ENCODE measurements at regions not wholly inside any gene's neighbourhood (a gene's known extent, or its start where the extent isn't known, plus 50 kb on each side); places are given as distances from the start of the nearest gene placed in this dataset.

GRCh38 chr12:124420041-124420995, 125.4 kb downstream of the RFLNA start:
- Mint-ChIP-seq H3K4me1 (no peaks in the 10 kb centered on the region), H3K36me3 (ENCODE audit: low read depth) (peaks cover 53% of the 10 kb centered on the region), H3K9me3 (no peaks in the 10 kb centered on the region), H3K4me3 (no peak overlapping the region), H3K27me3 (ENCODE audit: insufficient read depth) (no peaks in the 10 kb centered on the region), H3K27ac (no peak overlapping the region)
- no peaks in the 10 kb centered on the region for H3K9me3 ChIP-seq (ENCODE audit: control insufficient read depth, low read length)
- H3K36me3 ChIP-seq (ENCODE audit: control insufficient read depth, insufficient read depth, low read length): peaks cover 28% of the 10 kb centered on the region
- no peak for TF ChIP-seq CTCF (conservative IDR thresholded peaks at IDR 0.05)
- no peak overlapping the region for H3K9ac ChIP-seq (ENCODE audit: extremely low read depth, low read length, poor library complexity, severe bottlenecking)
- H3K4me1 ChIP-seq (ENCODE audit: control insufficient read depth, insufficient read depth, low read length): no peaks in the 10 kb centered on the region
- no peak overlapping the region for H3K4me3 ChIP-seq (ENCODE audit: low read length)
- H3K27ac ChIP-seq (ENCODE audit: low read depth, low read length): no peak overlapping the region
- no peak for DNase-seq
- H3K27me3 ChIP-seq (ENCODE audit: control insufficient read depth, insufficient read depth, low read length, poor library complexity, severe bottlenecking): no peaks in the 10 kb centered on the region
- 95 to 96% methylated on average over 21 to 28 of the region's 28 CpGs for WGBS, 2 experiments (ENCODE audit: insufficient coverage in 1 of 2, insufficient read length in 1 of 2)

- WGBS, 2 experiments (ENCODE audit: insufficient coverage in 1 of 2, insufficient read length in 1 of 2): 95 to 97% methylated on average over 9 to 21 of the region's 21 CpGs
- H3K36me3 Mint-ChIP-seq (ENCODE audit: low read depth): peaks cover 49% of the 10 kb centered on the region
- Histone ChIP-seq H3K36me3 (ENCODE audit: control insufficient read depth, insufficient read depth, low read length) (peaks cover 24% of the 10 kb centered on the region), H3K9ac (ENCODE audit: extremely low read depth, low read length, poor library complexity, severe bottlenecking) (no peak overlapping the region), H3K27ac (ENCODE audit: low read depth, low read length) (no peak overlapping the region), H3K4me1 (ENCODE audit: control insufficient read depth, insufficient read depth, low read length) (no peaks in the 10 kb centered on the region), H3K27me3 (ENCODE audit: control insufficient read depth, insufficient read depth, low read length, poor library complexity, severe bottlenecking) (no peaks in the 10 kb centered on the region), H3K4me3 (ENCODE audit: low read length) (no peak overlapping the region), H3K9me3 (ENCODE audit: control insufficient read depth, low read length) (no peaks in the 10 kb centered on the region)
- H3K4me3 Mint-ChIP-seq: no peak overlapping the region
- no peak for TF ChIP-seq CTCF (conservative IDR thresholded peaks at IDR 0.05)
- no peaks in the 10 kb centered on the region for H3K4me1 Mint-ChIP-seq
- no peak for DNase-seq
- H3K27me3 Mint-ChIP-seq (ENCODE audit: insufficient read depth): no peaks in the 10 kb centered on the region
- no peak overlapping the region for H3K27ac Mint-ChIP-seq
- H3K9me3 Mint-ChIP-seq: no peaks in the 10 kb centered on the region
These were observed 124.6 kb downstream of the RFLNA start for GRCh38 chr12:124419292-124420040.

GRCh38 chr12:124418791-124419190, 123.9 kb downstream of the RFLNA start:
- no peak overlapping the region for H3K4me3 Mint-ChIP-seq
- peaks cover 18% of the 10 kb centered on the region for H3K36me3 ChIP-seq (ENCODE audit: control insufficient read depth, insufficient read depth, low read length)
- WGBS, 2 experiments (ENCODE audit: insufficient coverage in 1 of 2, insufficient read length in 1 of 2): 93 to 96% methylated on average over 9 to 15 of the region's 15 CpGs
- DNase-seq: no peak
- H3K27me3 ChIP-seq (ENCODE audit: control insufficient read depth, insufficient read depth, low read length, poor library complexity, severe bottlenecking): no peaks in the 10 kb centered on the region
- no peak overlapping the region for H3K9ac ChIP-seq (ENCODE audit: extremely low read depth, low read length, poor library complexity, severe bottlenecking)
- no peaks in the 10 kb centered on the region for H3K4me1 Mint-ChIP-seq
- H3K27me3 Mint-ChIP-seq (ENCODE audit: insufficient read depth): no peaks in the 10 kb centered on the region
- no peaks in the 10 kb centered on the region for H3K9me3 Mint-ChIP-seq
- H3K36me3 Mint-ChIP-seq (ENCODE audit: low read depth): peaks cover 44% of the 10 kb centered on the region
- TF ChIP-seq CTCF (conservative IDR thresholded peaks at IDR 0.05): no peak
- no peaks in the 10 kb centered on the region for H3K9me3 ChIP-seq (ENCODE audit: control insufficient read depth, low read length)
- H3K4me3 ChIP-seq (ENCODE audit: low read length): no peak overlapping the region
- no peak overlapping the region for H3K27ac Mint-ChIP-seq
- H3K4me1 ChIP-seq (ENCODE audit: control insufficient read depth, insufficient read depth, low read length): no peaks in the 10 kb centered on the region
- no peak overlapping the region for H3K27ac ChIP-seq (ENCODE audit: low read depth, low read length)

Data from endodermal cell (in vitro differentiated cells).